Middle frontal gyrus (tissue), 1 donor: ENCODE measurements at regions not wholly inside any gene's neighbourhood (a gene's known extent, or its start where the extent isn't known, plus 50 kb on each side); places are given as distances from the start of the nearest gene placed in this dataset.
"Not testable (repeated sequence)": the region's sequence is repeated elsewhere in the genome, so short reads cannot be mapped to it uniquely, and the experiment has no call there.

Experiments used
- DNase-seq: peaks from one replicate; pipeline ENCODE4 v3.0.0-alpha.2; 2015; ENCODE audit warnings: low spot score; ENCODE audit errors: extremely low spot score

- no peak for DNase-seq
Measured at GRCh38 chr20:56766528-56766927, 137.4 kb downstream of the TFAP2C start.

GRCh38 chr20:56769921-56770600, 141.0 kb downstream of the TFAP2C start:
- DNase-seq: no peak

- DNase-seq: no peak
Measured at GRCh38 chr20:56773749-56774148, 144.6 kb downstream of the TFAP2C start.

- no peak for DNase-seq
Measured at GRCh38 chr20:56774873-56775272, 145.8 kb downstream of the TFAP2C start.

- no peak for DNase-seq
Measured at GRCh38 chr20:56776345-56776744, 147.2 kb downstream of the TFAP2C start.

GRCh38 chr20:56778765-56779195, 149.7 kb downstream of the TFAP2C start:
- no peak for DNase-seq

- no peak for DNase-seq
Measured at GRCh38 chr20:56779452-56780143, 150.5 kb downstream of the TFAP2C start.

- DNase-seq: no peak
Measured at GRCh38 chr20:56780266-56780665, 151.2 kb downstream of the TFAP2C start.

- no peak for DNase-seq
Measured at GRCh38 chr20:56781108-56781739, 152.1 kb downstream of the TFAP2C start.

GRCh38 chr20:56781987-56782560, 153.0 kb downstream of the TFAP2C start:
- DNase-seq: not testable (repeated sequence)

GRCh38 chr20:56782814-56783213, 153.7 kb downstream of the TFAP2C start:
- DNase-seq: not testable (repeated sequence)

GRCh38 chr20:56783826-56784225, 154.7 kb downstream of the TFAP2C start:
- no peak for DNase-seq

- DNase-seq: no peak
Measured at GRCh38 chr20:56786503-56786902, 157.4 kb downstream of the TFAP2C start.

GRCh38 chr20:56788041-56788670, 159.1 kb downstream of the TFAP2C start:
- DNase-seq: no peak

GRCh38 chr20:56788671-56789610, 159.8 kb downstream of the TFAP2C start:
- no peak for DNase-seq

GRCh38 chr20:56793916-56794315, 164.8 kb downstream of the TFAP2C start:
- DNase-seq: no peak

GRCh38 chr20:56795492-56795891, 166.4 kb downstream of the TFAP2C start:
- no peak for DNase-seq

- no peak for DNase-seq
Measured at GRCh38 chr20:56796345-56796744, 167.2 kb downstream of the TFAP2C start.

GRCh38 chr20:56797023-56797422, 167.9 kb downstream of the TFAP2C start:
- DNase-seq: no peak

- no peak for DNase-seq
Measured at GRCh38 chr20:56798634-56799033, 169.5 kb downstream of the TFAP2C start.

GRCh38 chr20:56799187-56799586, 170.1 kb downstream of the TFAP2C start:
- no peak for DNase-seq
